Thyroid gland (tissue), 4 donors: ENCODE measurements at regions not wholly inside any gene's neighbourhood (a gene's known extent, or its start where the extent isn't known, plus 50 kb on each side); places are given as distances from the start of the nearest gene placed in this dataset.

ENCODE experiments used
- CTCF ChIP-seq, 6 experiments: fragments of 200-600 bp in 3 of 6; fragments of 450-650 bp in 3 of 6; sonication (generic) in 3 of 6; IDR thresholded peaks; one replicate each; pipeline ENCODE4 v1.5.1; 2016 to 2019; ENCODE audit warnings: antibody characterized with exemption in 6 of 6, mild to moderate bottlenecking in 2 of 6, inconsistent platforms in 1 of 6, moderate library complexity in 1 of 6
- POLR2A ChIP-seq, 2 donors: fragments of 450-650 bp; IDR thresholded peaks; one replicate each; pipeline ENCODE4 v1.6.1; 2017; ENCODE audit warnings: antibody characterized with exemption in 2 of 2, mild to moderate bottlenecking in 2 of 2, moderate library complexity in 1 of 2

DNA sequence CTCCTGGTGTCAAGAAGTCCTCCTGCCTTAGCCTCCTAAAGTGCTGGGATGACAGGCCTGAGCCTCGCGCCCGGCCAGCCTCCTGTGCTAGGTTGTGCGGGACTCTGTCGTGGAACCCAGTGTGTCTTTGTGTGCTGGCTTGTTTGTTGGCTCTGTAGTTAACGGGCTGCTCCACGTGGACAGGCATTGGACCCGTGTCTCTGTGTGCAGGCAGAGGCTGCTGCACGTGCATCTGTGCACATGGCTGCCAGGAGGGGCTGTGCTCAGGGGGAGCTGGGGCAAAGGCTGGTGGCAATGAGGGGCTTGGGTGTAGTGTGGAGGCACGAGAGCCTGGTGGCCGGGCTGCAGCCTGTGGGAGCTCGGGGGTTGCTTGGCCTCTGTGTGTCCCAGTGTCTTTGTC is 121.3 kb upstream of the ALDH3B2 start:
- TF ChIP-seq POLR2A (IDR thresholded peaks at IDR 0.05) (no peak), CTCF (IDR thresholded peaks at IDR 0.05) (no peak)
